HFFc6 (cell line): ENCODE measurements at regions not wholly inside any gene's neighbourhood (a gene's known extent, or its start where the extent isn't known, plus 50 kb on each side); places are given as distances from the start of the nearest gene placed in this dataset.

ENCODE experiments used
- DNase-seq: peaks from one replicate; pipeline ENCODE4 v3.0.0-alpha.2; 2018
- H3K27ac Mint-ChIP-seq: 2 replicates; pipeline ENCODE4 v1.8.0; 2020; ENCODE audit warnings: mild to moderate bottlenecking, mixed read lengths
- H3K27me3 Mint-ChIP-seq: 2 replicates; pipeline ENCODE4 v1.8.0; 2021; ENCODE audit warnings: mild to moderate bottlenecking, moderate library complexity, mixed read lengths; ENCODE audit not compliant: insufficient read depth
- H3K36me3 Mint-ChIP-seq: 2 replicates; pipeline ENCODE4 v1.8.0; 2021; ENCODE audit warnings: low read depth, mixed read lengths
- H3K4me1 Mint-ChIP-seq: 2 replicates; pipeline ENCODE4 v1.8.0; 2020; ENCODE audit warnings: low read depth, mixed read lengths
- H3K4me3 Mint-ChIP-seq: 2 replicates; pipeline ENCODE4 v1.8.0; 2020; ENCODE audit warnings: mild to moderate bottlenecking, moderate library complexity, mixed read lengths
- H3K9me3 Mint-ChIP-seq: 2 replicates; pipeline ENCODE4 v1.8.0; 2020; ENCODE audit warnings: mild to moderate bottlenecking, mixed read lengths
- TF ChIP-seq, protein P1 (sequence below): fragments of 200-600 bp; sonication (generic); IDR thresholded peaks from 2 replicates; pipeline ENCODE4 v1.5.0; 2021; ENCODE audit warnings: antibody characterized with exemption, mild to moderate bottlenecking

DNA sequence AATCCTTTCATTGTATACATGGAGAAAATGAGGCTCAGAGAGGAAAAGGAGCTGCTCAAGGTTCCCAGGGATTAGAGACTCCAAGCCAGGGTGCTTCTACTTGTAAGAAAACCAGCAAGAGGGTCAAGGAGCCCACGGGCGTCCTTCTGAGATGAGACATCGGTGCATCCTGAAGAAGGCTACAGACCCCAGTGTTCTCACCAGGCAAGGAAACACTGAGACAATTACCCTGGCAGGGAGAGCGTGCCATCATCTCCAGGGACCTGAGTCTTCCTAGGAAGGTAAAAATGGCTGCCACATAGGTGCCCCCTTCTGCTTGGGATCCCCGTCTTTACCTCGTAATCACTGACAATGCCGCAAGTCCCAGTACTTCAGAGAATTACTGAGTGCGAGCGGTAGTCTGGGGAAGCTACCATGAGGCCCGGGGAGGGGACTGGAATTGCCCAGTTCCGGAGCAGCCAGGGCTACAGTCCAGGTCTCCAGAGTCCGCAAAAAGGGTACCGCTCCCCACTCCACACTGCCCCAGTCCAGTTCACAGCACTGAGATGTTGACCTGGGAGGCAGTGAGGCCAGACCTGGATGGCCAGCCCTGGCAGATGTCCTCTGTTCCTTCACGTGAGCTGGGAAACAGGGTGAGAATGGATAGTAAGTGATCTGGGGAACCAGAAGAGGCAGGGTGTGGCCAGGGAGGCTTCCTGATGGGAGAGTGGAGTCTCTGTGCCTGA is 164.7 kb upstream of the SMAD3 start:
- no peak for DNase-seq
- Mint-ChIP-seq H3K27me3 (peaks cover 2% of the 10 kb centered on the region; the same call in 1 of the 2 replicates), H3K4me1 (peaks cover 38% of the 10 kb centered on the region), H3K36me3 (peaks cover 21% of the 10 kb centered on the region), H3K4me3 (no peak overlapping the region), H3K27ac (peak overlapping the region; percentile 94), H3K9me3 (no peaks in the 10 kb centered on the region)
- TF ChIP-seq, protein P1, sequence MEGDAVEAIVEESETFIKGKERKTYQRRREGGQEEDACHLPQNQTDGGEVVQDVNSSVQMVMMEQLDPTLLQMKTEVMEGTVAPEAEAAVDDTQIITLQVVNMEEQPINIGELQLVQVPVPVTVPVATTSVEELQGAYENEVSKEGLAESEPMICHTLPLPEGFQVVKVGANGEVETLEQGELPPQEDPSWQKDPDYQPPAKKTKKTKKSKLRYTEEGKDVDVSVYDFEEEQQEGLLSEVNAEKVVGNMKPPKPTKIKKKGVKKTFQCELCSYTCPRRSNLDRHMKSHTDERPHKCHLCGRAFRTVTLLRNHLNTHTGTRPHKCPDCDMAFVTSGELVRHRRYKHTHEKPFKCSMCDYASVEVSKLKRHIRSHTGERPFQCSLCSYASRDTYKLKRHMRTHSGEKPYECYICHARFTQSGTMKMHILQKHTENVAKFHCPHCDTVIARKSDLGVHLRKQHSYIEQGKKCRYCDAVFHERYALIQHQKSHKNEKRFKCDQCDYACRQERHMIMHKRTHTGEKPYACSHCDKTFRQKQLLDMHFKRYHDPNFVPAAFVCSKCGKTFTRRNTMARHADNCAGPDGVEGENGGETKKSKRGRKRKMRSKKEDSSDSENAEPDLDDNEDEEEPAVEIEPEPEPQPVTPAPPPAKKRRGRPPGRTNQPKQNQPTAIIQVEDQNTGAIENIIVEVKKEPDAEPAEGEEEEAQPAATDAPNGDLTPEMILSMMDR: no peak

DNA sequence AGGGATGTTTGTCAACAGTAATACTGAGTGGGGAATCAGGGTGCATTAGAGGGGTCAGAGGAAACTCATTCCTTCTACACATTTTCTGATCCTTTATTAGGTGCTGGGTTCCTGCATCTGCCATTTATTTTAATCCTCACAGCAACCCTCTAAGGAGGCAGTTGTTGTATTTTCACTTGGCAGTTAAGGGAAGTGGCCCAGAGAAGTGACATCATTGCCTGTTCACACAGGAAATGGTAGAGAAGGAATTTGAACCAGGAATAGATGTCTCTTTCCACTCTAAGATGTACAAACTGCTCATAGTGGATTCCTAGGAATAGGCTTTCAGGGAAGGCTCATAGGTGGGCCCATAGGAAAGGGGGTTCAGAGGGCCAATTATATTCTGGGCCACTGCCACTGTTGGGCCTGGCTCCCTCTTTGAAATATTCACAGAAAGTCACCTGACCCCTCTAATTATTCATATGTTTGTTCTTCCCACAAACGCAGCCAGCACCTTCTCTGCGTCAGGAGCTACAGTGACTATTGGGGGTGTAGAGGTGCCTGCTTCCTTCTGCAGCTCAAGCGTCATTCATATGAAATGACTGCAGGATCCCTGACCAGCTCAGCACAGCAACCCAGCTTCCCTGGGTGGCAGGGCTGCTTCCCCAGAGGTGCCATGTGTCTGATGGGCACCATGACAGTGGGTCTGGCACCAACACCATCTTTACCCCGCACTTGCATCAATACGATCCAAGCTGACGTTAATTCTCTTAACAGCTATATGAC is 163.9 kb upstream of the SMAD3 start:
- TF ChIP-seq, protein P1: no peak
- H3K4me3 Mint-ChIP-seq: no peak overlapping the region
- H3K27ac Mint-ChIP-seq: peak overlapping the region; percentile 94
- H3K9me3 Mint-ChIP-seq: no peaks in the 10 kb centered on the region
- H3K4me1 Mint-ChIP-seq: peaks cover 38% of the 10 kb centered on the region
- H3K27me3 Mint-ChIP-seq: peaks cover 5% of the 10 kb centered on the region; the same call in 1 of the 2 replicates
- DNase-seq: peak; percentile 20
- peaks cover 28% of the 10 kb centered on the region for H3K36me3 Mint-ChIP-seq

DNA sequence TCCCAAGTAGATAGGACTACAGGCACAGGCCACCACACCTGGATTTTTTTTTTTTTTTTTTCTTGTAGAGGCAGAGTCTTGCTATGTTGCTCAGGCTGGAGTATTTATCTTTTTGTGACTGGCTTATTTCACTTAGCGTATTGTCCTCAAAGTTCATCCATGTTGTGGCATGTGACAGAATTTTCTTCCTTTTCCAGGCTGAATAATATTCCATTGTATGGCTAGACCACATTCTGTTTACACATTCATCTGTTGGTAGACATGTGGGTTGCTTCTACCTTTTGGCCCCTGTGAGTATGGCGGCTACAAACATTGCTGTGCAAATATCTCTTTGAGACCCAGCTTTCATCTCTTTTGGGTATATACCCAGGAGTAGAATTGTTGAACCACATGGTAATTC is 160.2 kb upstream of the SMAD3 start:
- Mint-ChIP-seq H3K9me3 (no peaks in the 10 kb centered on the region), H3K27me3 (peaks cover 5% of the 10 kb centered on the region; the same call in 1 of the 2 replicates), H3K27ac (no peak overlapping the region), H3K4me1 (peaks cover 24% of the 10 kb centered on the region), H3K4me3 (no peak overlapping the region), H3K36me3 (peaks cover 23% of the 10 kb centered on the region)
- no peak for DNase-seq
- TF ChIP-seq, protein P1: no peak

- TF ChIP-seq, protein P1: peak; percentile 54
Measured at GRCh38 chr15:66905954-66906353, 159.4 kb upstream of the SMAD3 start.

GRCh38 chr15:66906668-66907614 is 158.5 kb upstream of the SMAD3 start:
- H3K36me3 Mint-ChIP-seq: peaks cover 23% of the 10 kb centered on the region
- no peaks in the 10 kb centered on the region for H3K9me3 Mint-ChIP-seq

More at GRCh38 chr15:66905954-66906353, 159.4 kb upstream of the SMAD3 start:
- Mint-ChIP-seq H3K4me3 (no peak overlapping the region), H3K4me1 (peaks cover 17% of the 10 kb centered on the region), H3K27ac (no peak overlapping the region), H3K36me3 (peaks cover 23% of the 10 kb centered on the region), H3K9me3 (no peaks in the 10 kb centered on the region), H3K27me3 (peaks cover 5% of the 10 kb centered on the region; the same call in 1 of the 2 replicates)
- no peak for DNase-seq

More at GRCh38 chr15:66906668-66907614, 158.5 kb upstream of the SMAD3 start:
- Mint-ChIP-seq H3K27me3 (peaks cover 8% of the 10 kb centered on the region; the same call in 1 of the 2 replicates), H3K4me1 (peaks cover 8% of the 10 kb centered on the region), H3K4me3 (no peak overlapping the region), H3K27ac (no peak overlapping the region)
- no peak for DNase-seq
- TF ChIP-seq, protein P1: no peak
